Hepatocyte (in vitro differentiated cells): ENCODE measurements at regions not wholly inside any gene's neighbourhood (a gene's known extent, or its start where the extent isn't known, plus 50 kb on each side); places are given as distances from the start of the nearest gene placed in this dataset.

Experiments used
- DNase-seq: peaks from one replicate; pipeline ENCODE4 v3.0.0-alpha.2; 2016; ENCODE audit warnings: low spot score
- H2AFZ ChIP-seq: fragments of 200-600 bp; sonication (generic); 2 replicates; pipeline ENCODE4 v1.6.0; 2016; ENCODE audit warnings: antibody characterized with exemption, mild to moderate bottlenecking
- H3K27ac ChIP-seq: fragments of 200-600 bp; sonication (generic); 2 replicates; pipeline ENCODE4 v1.5.1; 2016; ENCODE audit warnings: mild to moderate bottlenecking
- H3K27me3 ChIP-seq: fragments of 200-600 bp; sonication (generic); 2 replicates; pipeline ENCODE4 v1.6.1; 2016
- H3K36me3 ChIP-seq: fragments of 200-600 bp; sonication (generic); replicated peaks from 2 replicates; pipeline ENCODE4 v1.5.1; 2016; ENCODE audit warnings: low read depth; ENCODE audit not compliant: insufficient read depth
- H3K4me1 ChIP-seq: fragments of 200-600 bp; sonication (generic); 2 replicates; pipeline ENCODE4 v1.5.1; 2016; ENCODE audit warnings: mild to moderate bottlenecking, moderate library complexity; ENCODE audit not compliant: insufficient read depth
- H3K4me2 ChIP-seq: fragments of 200-600 bp; sonication (generic); 2 replicates; pipeline ENCODE4 v1.6.0; 2016
- H3K4me3 ChIP-seq: fragments of 200-600 bp; sonication (generic); 2 replicates; pipeline ENCODE4 v1.5.1; 2016; ENCODE audit warnings: mild to moderate bottlenecking
- H3K79me2 ChIP-seq: fragments of 200-600 bp; sonication (generic); 2 replicates; pipeline ENCODE4 v1.6.0; 2017; ENCODE audit warnings: mild to moderate bottlenecking
- H3K9me2 ChIP-seq: fragments of 200-600 bp; sonication (generic); replicated peaks from 2 replicates; pipeline ENCODE4 v1.6.0; 2017; ENCODE audit warnings: mild to moderate bottlenecking; ENCODE audit not compliant: insufficient read depth
- H3K9me3 ChIP-seq: fragments of 200-600 bp; sonication (generic); 2 replicates; pipeline ENCODE4 v1.5.1; 2016; ENCODE audit warnings: low read depth, mild to moderate bottlenecking
- H4K20me1 ChIP-seq: fragments of 200-600 bp; sonication (generic); 2 replicates; pipeline ENCODE4 v1.6.0; 2016; ENCODE audit warnings: mild to moderate bottlenecking; ENCODE audit not compliant: insufficient read depth, poor library complexity, severe bottlenecking
- EZH2 ChIP-seq: fragments of 200-600 bp; sonication (generic); IDR thresholded peaks from 2 replicates; pipeline ENCODE4 v1.6.1; 2016; ENCODE audit warnings: antibody characterized with exemption, mild to moderate bottlenecking, borderline replicate concordance
- EZH2phosphoT487 ChIP-seq: fragments of 200-600 bp; sonication (generic); IDR thresholded peaks from one replicate; pipeline ENCODE4 v1.6.1; 2018; ENCODE audit warnings: antibody characterized with exemption, mild to moderate bottlenecking, low read depth, moderate library complexity; ENCODE audit not compliant: unreplicated experiment, severe bottlenecking
- WGBS: methylation state at CpG from one replicate; pipeline ENCODE4 v1.1.6; 2016; ENCODE audit warnings: low lambda C conversion rate; ENCODE audit errors: missing lambda C conversion rate; 5-methylcytosine and 5-hydroxymethylcytosine counted together
- TF ChIP-seq, protein P1 (sequence below): fragments of 200-600 bp; sonication (generic); IDR thresholded peaks from 2 replicates; pipeline ENCODE4 v1.5.1; 2016; ENCODE audit warnings: antibody characterized with exemption, mild to moderate bottlenecking; ENCODE audit not compliant: poor library complexity

DNA sequence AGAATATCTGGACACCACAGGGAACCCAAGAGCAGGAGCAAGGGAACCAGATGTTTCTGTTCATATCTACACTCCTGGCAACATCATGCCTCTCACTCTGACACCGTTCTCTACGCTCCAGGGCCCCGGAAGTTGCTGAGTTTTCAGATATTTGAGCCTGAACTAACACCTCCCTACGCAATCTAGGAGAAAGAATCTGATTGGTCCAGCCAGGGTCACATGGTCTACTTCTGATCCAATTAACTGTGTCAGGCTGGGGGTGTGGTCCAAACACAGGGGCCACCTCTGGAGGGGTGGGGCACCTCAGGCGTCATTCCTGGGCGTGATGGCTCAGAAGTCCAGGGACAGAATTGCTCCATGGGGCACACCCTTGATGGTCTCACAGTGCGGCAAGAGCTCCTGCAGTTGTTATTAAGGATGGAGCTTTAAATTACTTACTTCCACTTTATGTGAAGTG is 165.5 kb downstream of the PTPN11 start:
- no peak overlapping the region for H2AFZ ChIP-seq
- H3K9me2 ChIP-seq, result no peaks in the 10 kb centered on the region
- no peaks in the 10 kb centered on the region for H3K9me3 ChIP-seq
- H3K4me3 ChIP-seq, result no peak overlapping the region
- H3K27ac ChIP-seq, result no peak overlapping the region
- no peaks in the 10 kb centered on the region for H3K27me3 ChIP-seq
- DNase-seq, result no peak
- no peak overlapping the region for H3K4me2 ChIP-seq
- no peaks in the 10 kb centered on the region for H3K4me1 ChIP-seq
- no peaks in the 10 kb centered on the region for H3K36me3 ChIP-seq
- WGBS, result 83% methylated on average over 7 of the region's 7 CpGs
- no peaks in the 10 kb centered on the region for H3K79me2 ChIP-seq
- no peak for TF ChIP-seq EZH2phosphoT487
- TF ChIP-seq EZH2, result no peak
- TF ChIP-seq, protein P1, sequence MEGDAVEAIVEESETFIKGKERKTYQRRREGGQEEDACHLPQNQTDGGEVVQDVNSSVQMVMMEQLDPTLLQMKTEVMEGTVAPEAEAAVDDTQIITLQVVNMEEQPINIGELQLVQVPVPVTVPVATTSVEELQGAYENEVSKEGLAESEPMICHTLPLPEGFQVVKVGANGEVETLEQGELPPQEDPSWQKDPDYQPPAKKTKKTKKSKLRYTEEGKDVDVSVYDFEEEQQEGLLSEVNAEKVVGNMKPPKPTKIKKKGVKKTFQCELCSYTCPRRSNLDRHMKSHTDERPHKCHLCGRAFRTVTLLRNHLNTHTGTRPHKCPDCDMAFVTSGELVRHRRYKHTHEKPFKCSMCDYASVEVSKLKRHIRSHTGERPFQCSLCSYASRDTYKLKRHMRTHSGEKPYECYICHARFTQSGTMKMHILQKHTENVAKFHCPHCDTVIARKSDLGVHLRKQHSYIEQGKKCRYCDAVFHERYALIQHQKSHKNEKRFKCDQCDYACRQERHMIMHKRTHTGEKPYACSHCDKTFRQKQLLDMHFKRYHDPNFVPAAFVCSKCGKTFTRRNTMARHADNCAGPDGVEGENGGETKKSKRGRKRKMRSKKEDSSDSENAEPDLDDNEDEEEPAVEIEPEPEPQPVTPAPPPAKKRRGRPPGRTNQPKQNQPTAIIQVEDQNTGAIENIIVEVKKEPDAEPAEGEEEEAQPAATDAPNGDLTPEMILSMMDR, result no peak
- H4K20me1 ChIP-seq, result no peaks in the 10 kb centered on the region

DNA sequence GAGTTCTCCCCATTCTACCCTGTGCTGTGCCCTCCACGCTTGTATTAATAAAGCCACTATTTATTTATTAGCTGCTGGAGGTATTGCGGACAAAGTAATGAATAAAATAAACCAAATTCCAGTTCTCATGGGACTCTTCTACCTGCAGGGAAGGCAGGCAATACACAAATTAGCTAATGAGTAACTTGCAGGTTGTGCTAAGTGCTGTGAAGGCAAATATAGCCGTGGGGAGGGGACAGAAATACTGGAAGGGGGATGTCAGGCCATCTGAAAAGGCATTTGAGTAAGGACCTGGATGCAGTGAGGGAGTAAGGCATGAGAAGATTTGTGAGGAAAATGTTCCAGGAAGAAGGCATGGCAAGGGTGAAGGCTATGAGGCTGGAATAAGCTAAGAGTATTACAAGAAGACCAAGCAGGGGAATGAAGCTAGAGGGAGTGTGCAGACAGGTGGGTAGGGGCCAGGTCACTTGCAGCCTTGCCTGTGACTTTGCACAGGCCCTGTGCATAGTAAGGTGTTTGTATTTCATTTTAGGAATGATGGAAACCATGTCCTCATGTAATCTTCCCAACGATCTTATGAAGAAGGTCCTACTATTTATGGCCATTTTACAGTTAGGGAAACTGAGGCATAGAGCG is 167.5 kb downstream of the PTPN11 start:
- DNase-seq, result no peak
- Histone ChIP-seq H3K79me2 (no peaks in the 10 kb centered on the region), H3K9me3 (no peaks in the 10 kb centered on the region), H3K36me3 (no peaks in the 10 kb centered on the region), H3K27ac (no peak overlapping the region), H3K27me3 (no peaks in the 10 kb centered on the region), H3K9me2 (no peaks in the 10 kb centered on the region), H3K4me2 (no peak overlapping the region), H4K20me1 (no peaks in the 10 kb centered on the region), H3K4me3 (no peak overlapping the region), H2AFZ (no peak overlapping the region), H3K4me1 (no peaks in the 10 kb centered on the region)
- no peak for TF ChIP-seq EZH2phosphoT487
- 66% methylated on average over 5 of the region's 5 CpGs for WGBS

DNA sequence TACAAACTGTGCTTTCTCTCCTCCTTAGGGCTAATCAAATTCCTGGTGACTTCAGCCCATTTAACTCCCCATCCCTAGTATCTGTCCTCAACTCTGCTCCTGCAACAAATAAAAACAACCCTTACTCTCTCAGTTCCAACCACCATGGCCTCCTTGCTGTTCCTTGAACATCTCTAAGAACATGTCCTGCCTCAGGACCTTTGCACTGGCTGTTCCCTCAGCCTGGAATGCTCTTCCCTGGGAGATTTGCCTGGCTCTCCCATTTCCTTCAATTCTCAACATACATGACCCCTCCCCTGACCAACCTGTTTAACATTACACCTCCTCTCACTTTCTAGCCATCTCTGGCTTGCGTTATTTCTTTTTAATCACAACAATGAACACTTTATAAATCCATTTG is 170.5 kb downstream of the PTPN11 start:
- Histone ChIP-seq H3K27ac (no peak overlapping the region), H3K79me2 (no peaks in the 10 kb centered on the region), H3K9me2 (no peaks in the 10 kb centered on the region), H3K4me1 (no peaks in the 10 kb centered on the region), H2AFZ (no peak overlapping the region), H3K36me3 (no peaks in the 10 kb centered on the region), H3K27me3 (no peaks in the 10 kb centered on the region), H3K9me3 (no peaks in the 10 kb centered on the region), H4K20me1 (no peaks in the 10 kb centered on the region), H3K4me2 (no peak overlapping the region), H3K4me3 (no peak overlapping the region)
- TF ChIP-seq EZH2phosphoT487 (no peak), EZH2 (no peak)
- TF ChIP-seq, protein P1, result no peak
- WGBS, result 96% methylated on average over 1 of the region's 1 CpG
- DNase-seq, result no peak

DNA sequence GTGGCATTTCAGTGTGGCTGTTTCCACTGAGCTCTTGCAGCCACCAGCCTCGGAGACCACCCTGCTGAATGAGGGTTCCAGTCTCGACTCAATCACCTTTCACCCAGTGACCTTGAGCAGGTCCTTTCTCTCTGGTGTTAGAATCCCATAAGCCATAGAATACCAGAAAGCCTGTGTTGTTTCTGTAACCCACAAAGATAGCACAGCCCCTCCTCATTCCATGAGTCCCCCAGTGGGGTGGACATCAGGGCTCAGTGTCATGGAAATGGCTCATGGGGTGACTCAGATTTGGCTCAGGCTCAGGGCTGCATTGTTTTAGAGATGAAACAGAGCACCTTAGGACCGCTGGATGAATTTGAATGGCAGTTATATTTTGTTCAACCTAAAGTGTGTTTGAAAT is 171.5 kb downstream of the PTPN11 start:
- no peaks in the 10 kb centered on the region for H3K4me1 ChIP-seq
- no peak overlapping the region for H2AFZ ChIP-seq
- no peaks in the 10 kb centered on the region for H3K9me3 ChIP-seq
- H3K27me3 ChIP-seq, result no peaks in the 10 kb centered on the region
- H3K79me2 ChIP-seq, result no peaks in the 10 kb centered on the region
- H3K4me2 ChIP-seq, result no peak overlapping the region
- no peak for DNase-seq
- no peaks in the 10 kb centered on the region for H3K36me3 ChIP-seq
- no peak overlapping the region for H3K4me3 ChIP-seq
- WGBS, result 50% methylated on average over 3 of the region's 3 CpGs
- TF ChIP-seq EZH2phosphoT487 (no peak), EZH2 (no peak)
- TF ChIP-seq, protein P1, result no peak
- H4K20me1 ChIP-seq, result no peaks in the 10 kb centered on the region
- no peak overlapping the region for H3K27ac ChIP-seq
- H3K9me2 ChIP-seq, result no peaks in the 10 kb centered on the region
